BLaER1 (cell line): ENCODE measurements at regions not wholly inside any gene's neighbourhood (a gene's known extent, or its start where the extent isn't known, plus 50 kb on each side); places are given as distances from the start of the nearest gene placed in this dataset.
A peak's percentile ranks its signal among the peaks of the same experiment; 100 is the strongest.

ENCODE experiments used
- H3K27ac ChIP-seq: shearing (Covaris generic); formaldehyde crosslinking; 2 replicates; pipeline ENCODE4 v1.8.1; 2022
- H3K27me3 ChIP-seq: shearing (Covaris generic); formaldehyde crosslinking; 2 replicates; pipeline ENCODE4 v1.8.1; 2022
- H3K36me3 ChIP-seq: shearing (Covaris generic); formaldehyde crosslinking; 2 replicates; pipeline ENCODE4 v1.8.1; 2022
- H3K4me1 ChIP-seq: shearing (Covaris generic); formaldehyde crosslinking; 2 replicates; pipeline ENCODE4 v1.8.1; 2022
- H3K4me2 ChIP-seq: shearing (Covaris generic); formaldehyde crosslinking; 2 replicates; pipeline ENCODE4 v1.8.1; 2022
- H3K4me3 ChIP-seq: shearing (Covaris generic); formaldehyde crosslinking; 2 replicates; pipeline ENCODE4 v1.8.1; 2022
- H3K9ac ChIP-seq: shearing (Covaris generic); formaldehyde crosslinking; 2 replicates; pipeline ENCODE4 v1.8.1; 2022
- H3K9me3 ChIP-seq: shearing (Covaris generic); formaldehyde crosslinking; 2 replicates; pipeline ENCODE4 v1.8.1; 2022
- H4K20me1 ChIP-seq: shearing (Covaris generic); formaldehyde crosslinking; 2 replicates; pipeline ENCODE4 v1.8.1; 2022
- Cebpa-rat ChIP-seq: shearing (Covaris generic); IDR thresholded peaks from 2 replicates; pipeline ENCODE4 v1.8.1; 2022

- H3K9ac ChIP-seq = no peak overlapping the region; the same call in 1 of the 2 replicates
- H3K4me1 ChIP-seq = peaks cover 72% of the 10 kb centered on the region
- H3K27ac ChIP-seq = peak overlapping the region; percentile 62
- no peaks in the 10 kb centered on the region for H4K20me1 ChIP-seq
- peak overlapping the region; percentile 84 for H3K4me2 ChIP-seq
- TF ChIP-seq Cebpa-rat = no peak
- no peaks in the 10 kb centered on the region for H3K9me3 ChIP-seq
- H3K36me3 ChIP-seq = no peaks in the 10 kb centered on the region
- H3K27me3 ChIP-seq = no peaks in the 10 kb centered on the region
- H3K4me3 ChIP-seq = peak overlapping the region; percentile 23; the same call in 1 of the 2 replicates
Measured at GRCh38 chr5:4370218-4370617, 769.9 kb upstream of the ADAMTS16 start.

DNA sequence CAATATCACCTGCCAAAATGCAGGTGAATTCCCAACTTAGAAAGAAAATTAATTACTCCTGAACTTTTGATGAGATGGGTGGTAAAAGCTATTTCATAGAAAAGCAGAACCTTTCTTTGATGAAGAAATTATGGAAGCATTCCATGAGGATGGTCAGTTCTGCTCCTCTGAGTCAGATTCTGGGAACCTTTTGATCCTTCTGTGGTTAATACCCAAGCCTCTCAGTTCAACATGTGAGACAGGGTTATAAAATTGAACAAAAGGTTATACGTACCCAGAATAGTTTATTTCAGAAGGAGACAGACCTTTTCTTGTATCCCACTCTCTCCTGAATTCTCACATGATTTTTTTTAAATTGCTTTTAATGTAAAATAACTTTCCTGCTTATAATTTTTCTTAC lies 767.6 kb upstream of the ADAMTS16 start:
- Histone ChIP-seq H3K36me3 (no peaks in the 10 kb centered on the region), H4K20me1 (no peaks in the 10 kb centered on the region), H3K4me1 (peaks cover 92% of the 10 kb centered on the region), H3K4me3 (no peak overlapping the region), H3K9me3 (no peaks in the 10 kb centered on the region), H3K9ac (no peak overlapping the region), H3K4me2 (peak overlapping the region; percentile 91), H3K27ac (no peak overlapping the region), H3K27me3 (no peaks in the 10 kb centered on the region)
- no peak for TF ChIP-seq Cebpa-rat

DNA sequence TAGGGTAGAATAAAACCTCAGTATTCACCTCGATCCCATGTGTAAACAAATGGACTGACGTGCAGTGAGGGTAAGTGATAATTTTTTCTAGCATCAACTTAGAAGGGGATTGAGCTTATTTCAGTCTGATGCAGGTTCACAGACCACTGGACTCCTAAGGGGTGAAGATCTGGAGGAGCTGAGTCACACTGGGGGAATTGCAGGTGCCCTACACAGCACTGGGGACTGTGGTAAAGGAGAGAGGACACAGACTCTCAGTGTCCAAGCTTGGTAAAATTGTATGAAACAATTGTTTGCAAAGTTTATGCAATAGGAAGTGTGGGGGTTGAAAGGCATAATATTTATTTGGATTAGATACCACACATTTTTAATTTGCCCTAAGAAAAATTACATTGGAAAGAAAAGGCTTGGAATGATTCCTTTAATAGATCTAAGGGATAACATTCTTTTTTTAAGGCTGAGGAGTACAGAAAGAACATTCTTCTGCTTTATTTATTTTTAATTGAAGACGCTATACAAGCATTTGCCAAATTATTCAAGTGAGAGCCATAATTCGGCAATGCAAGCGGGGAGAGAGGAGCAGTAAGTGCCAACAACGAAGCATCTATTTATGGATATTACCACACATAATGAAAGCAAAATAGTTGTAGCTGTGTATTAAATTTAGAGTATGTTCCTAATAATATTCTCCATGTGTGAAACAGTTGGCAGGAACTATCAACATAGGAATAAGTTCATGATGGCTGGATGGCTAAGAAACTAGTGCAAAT lies 766.9 kb upstream of the ADAMTS16 start:
- Histone ChIP-seq H3K27me3 (no peaks in the 10 kb centered on the region), H3K9me3 (no peaks in the 10 kb centered on the region), H3K4me2 (peak overlapping the region; percentile 91), H4K20me1 (no peaks in the 10 kb centered on the region), H3K36me3 (no peaks in the 10 kb centered on the region), H3K4me3 (no peak overlapping the region), H3K4me1 (peaks cover 96% of the 10 kb centered on the region), H3K9ac (no peak overlapping the region), H3K27ac (no peak overlapping the region)
- no peak for TF ChIP-seq Cebpa-rat

DNA sequence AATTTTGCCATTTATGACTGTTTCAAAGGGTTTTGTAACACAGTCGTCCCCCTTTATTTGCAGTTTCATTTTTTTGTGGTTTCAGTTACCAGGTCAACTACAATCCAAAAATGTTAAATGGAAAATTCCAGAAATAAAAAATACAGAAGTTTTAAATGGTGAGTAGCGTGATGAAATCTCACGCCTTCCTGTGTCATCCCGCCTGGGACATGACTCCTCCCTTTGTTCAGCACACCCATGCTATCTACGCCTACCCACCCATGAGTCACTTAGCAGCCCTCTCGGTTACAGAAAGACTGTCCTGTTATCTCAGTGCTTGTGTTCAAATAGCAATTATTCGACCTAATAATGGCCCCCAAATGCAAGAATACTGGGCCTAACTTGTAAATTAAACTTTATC lies 765.3 kb upstream of the ADAMTS16 start:
- Histone ChIP-seq H3K36me3 (no peaks in the 10 kb centered on the region), H3K9ac (peak overlapping the region; percentile 51; the same call in 1 of the 2 replicates), H3K4me1 (peaks cover 82% of the 10 kb centered on the region), H3K4me3 (peak overlapping the region; percentile 22; the same call in 1 of the 2 replicates), H3K9me3 (peaks cover 4% of the 10 kb centered on the region), H3K4me2 (peak overlapping the region; percentile 91), H4K20me1 (no peaks in the 10 kb centered on the region), H3K27ac (peak overlapping the region; percentile 78), H3K27me3 (no peaks in the 10 kb centered on the region)
- TF ChIP-seq Cebpa-rat = no peak

- H4K20me1 ChIP-seq = no peaks in the 10 kb centered on the region
- H3K9me3 ChIP-seq = peaks cover 4% of the 10 kb centered on the region
- H3K4me2 ChIP-seq = peak overlapping the region; percentile 91
- H3K4me1 ChIP-seq = peaks cover 74% of the 10 kb centered on the region
- H3K36me3 ChIP-seq = no peaks in the 10 kb centered on the region
- no peaks in the 10 kb centered on the region for H3K27me3 ChIP-seq
- no peak for TF ChIP-seq Cebpa-rat
- H3K4me3 ChIP-seq = peak overlapping the region; percentile 48
- peak overlapping the region; percentile 67; the same call in 1 of the 2 replicates for H3K9ac ChIP-seq
- peak overlapping the region; percentile 78 for H3K27ac ChIP-seq
Measured at GRCh38 chr5:4375640-4376039, 764.5 kb upstream of the ADAMTS16 start.

DNA sequence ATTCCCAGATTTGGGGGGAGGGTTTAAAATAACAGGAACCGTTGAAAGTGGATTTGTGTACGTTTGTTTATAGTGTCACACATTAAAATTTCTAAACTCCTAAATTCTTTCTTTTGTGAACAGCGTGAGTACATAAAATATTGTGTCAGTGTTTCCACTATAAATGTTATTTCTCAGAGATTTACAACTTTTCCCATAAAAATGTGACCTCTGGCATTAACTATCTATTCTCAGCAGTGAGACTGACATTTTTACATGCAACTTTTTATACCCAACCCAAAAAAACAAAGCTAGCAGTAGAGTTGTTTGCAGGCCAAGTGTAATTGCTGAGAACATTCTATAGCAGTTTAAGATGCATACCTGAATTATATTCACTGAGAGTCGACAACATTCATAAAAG lies 757.0 kb upstream of the ADAMTS16 start:
- Histone ChIP-seq H3K36me3 (no peaks in the 10 kb centered on the region), H3K9ac (no peak overlapping the region), H3K4me2 (no peak overlapping the region), H4K20me1 (no peaks in the 10 kb centered on the region), H3K9me3 (peaks cover 4% of the 10 kb centered on the region), H3K27ac (no peak overlapping the region), H3K27me3 (no peaks in the 10 kb centered on the region), H3K4me1 (peaks cover 3% of the 10 kb centered on the region), H3K4me3 (no peak overlapping the region)
- no peak for TF ChIP-seq Cebpa-rat

GRCh38 chr5:4383518-4384198 lies 756.5 kb upstream of the ADAMTS16 start:
- Histone ChIP-seq H3K4me3 (no peak overlapping the region), H3K4me2 (no peak overlapping the region), H3K9me3 (peaks cover 4% of the 10 kb centered on the region), H3K4me1 (no peaks in the 10 kb centered on the region), H3K27me3 (no peaks in the 10 kb centered on the region), H3K27ac (no peak overlapping the region), H3K36me3 (no peaks in the 10 kb centered on the region), H4K20me1 (no peaks in the 10 kb centered on the region), H3K9ac (no peak overlapping the region)
- no peak for TF ChIP-seq Cebpa-rat

GRCh38 chr5:4384649-4385048 lies 755.5 kb upstream of the ADAMTS16 start:
- Histone ChIP-seq H3K9me3 (no peaks in the 10 kb centered on the region), H3K27me3 (no peaks in the 10 kb centered on the region), H3K4me1 (no peaks in the 10 kb centered on the region), H3K4me2 (no peak overlapping the region), H3K9ac (no peak overlapping the region), H3K27ac (no peak overlapping the region), H3K4me3 (no peak overlapping the region), H4K20me1 (no peaks in the 10 kb centered on the region), H3K36me3 (no peaks in the 10 kb centered on the region)
- TF ChIP-seq Cebpa-rat = no peak

DNA sequence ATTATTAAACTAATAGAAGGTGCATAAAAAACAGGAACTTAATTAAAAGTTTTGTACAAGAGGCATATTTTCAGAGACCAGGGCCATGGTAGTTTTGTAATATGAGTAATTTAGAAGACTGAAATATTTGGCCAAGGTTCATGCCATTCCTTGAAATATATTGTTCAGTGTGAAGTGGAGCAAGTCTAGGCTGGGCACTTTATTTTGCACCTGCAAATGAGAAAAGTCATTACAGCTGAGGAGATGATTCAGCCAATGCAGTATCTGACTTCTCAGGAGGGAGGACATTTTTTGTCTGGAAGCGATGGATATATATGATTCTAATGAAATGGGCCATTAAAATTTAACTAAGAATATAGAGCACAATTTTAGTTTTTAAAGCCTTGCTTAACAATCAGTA lies 754.0 kb upstream of the ADAMTS16 start:
- Histone ChIP-seq H3K4me3 (no peak overlapping the region), H3K27ac (no peak overlapping the region), H3K9ac (no peak overlapping the region), H3K9me3 (no peaks in the 10 kb centered on the region), H3K27me3 (no peaks in the 10 kb centered on the region), H3K4me2 (no peak overlapping the region), H3K36me3 (no peaks in the 10 kb centered on the region), H3K4me1 (no peaks in the 10 kb centered on the region), H4K20me1 (no peaks in the 10 kb centered on the region)
- no peak for TF ChIP-seq Cebpa-rat

DNA sequence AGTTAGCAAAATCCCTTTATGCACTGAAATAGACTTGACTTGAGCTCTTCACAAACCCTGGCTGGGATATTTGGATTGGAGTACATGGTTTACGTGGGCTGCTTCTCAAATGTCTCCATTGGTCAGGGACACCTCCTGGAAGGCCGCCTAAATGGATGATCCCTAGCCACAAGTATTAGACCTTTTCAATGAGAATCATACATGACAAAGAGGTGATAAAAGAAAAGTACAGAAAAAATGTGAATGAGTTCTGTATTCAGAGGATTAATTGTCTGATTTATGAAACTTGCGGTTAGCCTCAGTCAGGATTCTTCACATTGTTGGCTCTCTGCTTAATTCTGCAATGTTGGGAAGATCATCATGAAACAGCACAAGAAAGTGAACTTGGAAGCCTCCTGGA lies 752.8 kb upstream of the ADAMTS16 start:
- H3K4me1 ChIP-seq = no peaks in the 10 kb centered on the region
- H3K27me3 ChIP-seq = no peaks in the 10 kb centered on the region
- no peak overlapping the region for H3K27ac ChIP-seq
- no peak overlapping the region for H3K9ac ChIP-seq
- H4K20me1 ChIP-seq = no peaks in the 10 kb centered on the region
- no peaks in the 10 kb centered on the region for H3K9me3 ChIP-seq
- H3K4me2 ChIP-seq = no peak overlapping the region
- no peak for TF ChIP-seq Cebpa-rat
- no peak overlapping the region for H3K4me3 ChIP-seq
- no peaks in the 10 kb centered on the region for H3K36me3 ChIP-seq
